GM23338 (cell line): ENCODE measurements at regions not wholly inside any gene's neighbourhood (a gene's known extent, or its start where the extent isn't known, plus 50 kb on each side); places are given as distances from the start of the nearest gene placed in this dataset.
"Not testable (repeated sequence)": the region's sequence is repeated elsewhere in the genome, so short reads cannot be mapped to it uniquely, and the experiment has no call there.

Source experiments
- ATAC-seq: fragments of 200-7000 bp; cut with Tn5 transposase; 3 replicates; pipeline ENCODE4 v1.9.1; 2020
- DNase-seq: peaks from one replicate; pipeline ENCODE4 v3.0.0-alpha.2; 2015; ENCODE audit warnings: low spot score
- H2AFZ ChIP-seq: fragments of 200-600 bp; sonication (generic); 2 replicates; pipeline ENCODE4 v1.8.0; 2016; ENCODE audit warnings: antibody characterized with exemption, mild to moderate bottlenecking, moderate library complexity
- H3F3A ChIP-seq: fragments of 200-600 bp; sonication (generic); replicated peaks from 2 replicates; pipeline ENCODE4 v1.8.0; 2017; ENCODE audit warnings: antibody characterized with exemption, mixed run types, low read depth
- H3K27ac ChIP-seq: fragments of 200-600 bp; sonication (generic); 2 replicates; pipeline ENCODE4 v1.6.1; 2016; ENCODE audit warnings: low read depth
- H3K27me3 ChIP-seq: fragments of 200-600 bp; sonication (generic); 2 replicates; pipeline ENCODE4 v1.8.0; 2016; ENCODE audit warnings: mild to moderate bottlenecking, mixed run types, moderate library complexity; ENCODE audit not compliant: insufficient read depth
- H3K36me3 ChIP-seq: fragments of 200-600 bp; sonication (generic); 2 replicates; pipeline ENCODE4 v1.8.0; 2016; ENCODE audit warnings: mild to moderate bottlenecking; ENCODE audit not compliant: insufficient read depth
- H3K4me1 ChIP-seq: fragments of 200-600 bp; sonication (generic); 2 replicates; pipeline ENCODE4 v1.8.0; 2016; ENCODE audit warnings: mild to moderate bottlenecking, moderate library complexity; ENCODE audit not compliant: insufficient read depth
- H3K4me2 ChIP-seq: fragments of 200-600 bp; sonication (generic); 2 replicates; pipeline ENCODE4 v1.7.1; 2017; ENCODE audit warnings: mixed run types
- H3K4me3 ChIP-seq: fragments of 200-600 bp; sonication (generic); 2 replicates; pipeline ENCODE4 v1.6.1; 2016; ENCODE audit warnings: mixed run types
- H3K79me2 ChIP-seq: fragments of 200-600 bp; sonication (generic); replicated peaks from 2 replicates; pipeline ENCODE4 v1.8.0; 2017; ENCODE audit warnings: mild to moderate bottlenecking; ENCODE audit not compliant: insufficient read depth
- H3K9me2 ChIP-seq: fragments of 200-600 bp; sonication (generic); 2 replicates; pipeline ENCODE4 v1.8.0; 2017; ENCODE audit not compliant: insufficient read depth
- H4K20me1 ChIP-seq: fragments of 200-600 bp; sonication (generic); replicated peaks from 2 replicates; pipeline ENCODE4 v1.8.0; 2017; ENCODE audit warnings: mild to moderate bottlenecking; ENCODE audit not compliant: insufficient read depth
- H3K27ac Mint-ChIP-seq: 2 replicates; pipeline ENCODE4 v1.8.0; 2020; ENCODE audit warnings: inconsistent platforms, mild to moderate bottlenecking, moderate library complexity, mixed read lengths
- H3K27me3 Mint-ChIP-seq: 3 replicates; pipeline ENCODE4 v1.8.0; 2022; ENCODE audit warnings: low read depth, mild to moderate bottlenecking, moderate library complexity, mixed read lengths, inconsistent platforms; ENCODE audit not compliant: insufficient read depth, poor library complexity
- H3K36me3 Mint-ChIP-seq: 3 replicates; pipeline ENCODE4 v1.8.0; 2021; ENCODE audit warnings: low read depth, mild to moderate bottlenecking, inconsistent platforms, moderate library complexity, mixed read lengths
- H3K4me1 Mint-ChIP-seq: 3 replicates; pipeline ENCODE4 v1.8.0; 2020; ENCODE audit warnings: mild to moderate bottlenecking, inconsistent platforms, mixed read lengths
- H3K4me3 Mint-ChIP-seq: 3 replicates; pipeline ENCODE4 v1.8.0; 2021; ENCODE audit warnings: moderate library complexity, mild to moderate bottlenecking, inconsistent platforms, mixed read lengths
- H3K9me3 Mint-ChIP-seq: 3 replicates; pipeline ENCODE4 v1.8.0; 2020; ENCODE audit warnings: moderate library complexity, mild to moderate bottlenecking, inconsistent platforms, mixed read lengths
- CTCF ChIP-seq, 2 experiments: fragments of 200-600 bp in 1 of 2; sonication (generic) in 1 of 2; conservative IDR thresholded peaks; 2 replicates each; pipeline versions ENCODE4 v1.5.1 to v1.6.1; 2016 to 2017; ENCODE audit warnings: antibody characterized with exemption in 2 of 2, low read depth in 2 of 2, mild to moderate bottlenecking in 2 of 2, moderate library complexity in 1 of 2
- EZH2 ChIP-seq: fragments of 200-600 bp; sonication (generic); IDR thresholded peaks from one replicate; pipeline ENCODE4 v1.8.0; 2017; ENCODE audit warnings: antibody characterized with exemption, mild to moderate bottlenecking, low read depth; ENCODE audit not compliant: unreplicated experiment
- EZH2phosphoT487 ChIP-seq: fragments of 200-600 bp; sonication (generic); IDR thresholded peaks from one replicate; pipeline ENCODE4 v1.8.1; 2018; ENCODE audit warnings: antibody characterized with exemption; ENCODE audit not compliant: unreplicated experiment
- JUNB ChIP-seq: IDR thresholded peaks from one replicate; pipeline ENCODE4 v1.6.1; 2016; ENCODE audit warnings: antibody characterized with exemption; ENCODE audit not compliant: unreplicated experiment
- NANOG ChIP-seq: IDR thresholded peaks from 2 replicates; pipeline ENCODE4 v1.6.1; 2016; ENCODE audit warnings: antibody characterized with exemption, borderline replicate concordance
- POLR2AphosphoS5 ChIP-seq: IDR thresholded peaks from 2 replicates; pipeline ENCODE4 v1.6.1; 2016; ENCODE audit warnings: antibody characterized with exemption, low read depth
- REST ChIP-seq: IDR thresholded peaks from one replicate; pipeline ENCODE4 v1.6.1; 2018; ENCODE audit warnings: antibody characterized with exemption; ENCODE audit not compliant: unreplicated experiment
- STAT1 ChIP-seq: IDR thresholded peaks from one replicate; pipeline ENCODE4 v1.6.1; 2016; ENCODE audit warnings: antibody characterized with exemption; ENCODE audit not compliant: unreplicated experiment
- ZNF114 ChIP-seq: fragments of 250-450 bp; sonication (Bioruptor Pico); IDR thresholded peaks from 2 replicates; pipeline ENCODE4 v1.5.0; 2020; ENCODE audit warnings: mild to moderate bottlenecking, moderate library complexity
- ZNF331 ChIP-seq: fragments of 250-450 bp; sonication (Bioruptor Pico); IDR thresholded peaks from 2 replicates; pipeline ENCODE4 v1.5.0; 2020; ENCODE audit warnings: low read depth, mild to moderate bottlenecking, moderate library complexity
- ZNF462 ChIP-seq: fragments of 250-450 bp; sonication (Bioruptor Pico); IDR thresholded peaks from 2 replicates; pipeline ENCODE4 v1.5.0; 2020; ENCODE audit warnings: mild to moderate bottlenecking, moderate library complexity

GRCh38 chr21:18567770-18568169 lies 164.2 kb upstream of the TMPRSS15 start:
- not testable (repeated sequence) for H3K79me2 ChIP-seq, H3K27ac Mint-ChIP-seq, H3K4me1 Mint-ChIP-seq, H3K9me2 ChIP-seq, H3K27me3 ChIP-seq, ATAC-seq, H3K36me3 Mint-ChIP-seq, H3K36me3 ChIP-seq, H3K4me3 ChIP-seq, H3K4me1 ChIP-seq, H3K27ac ChIP-seq, H3K9me3 Mint-ChIP-seq, H3F3A ChIP-seq, H3K4me3 Mint-ChIP-seq, H3K4me2 ChIP-seq, H4K20me1 ChIP-seq, H3K27me3 Mint-ChIP-seq, H2AFZ ChIP-seq
- peak; percentile 53 to 60 for TF ChIP-seq CTCF (conservative IDR thresholded peaks at IDR 0.05; ENCODE audit: low read depth in 2 of 2)
- DNase-seq = peak; percentile 16

- Mint-ChIP-seq H3K4me3 (no peak overlapping the region), H3K4me1 (peaks cover 15% of the 10 kb centered on the region), H3K27ac (no peak overlapping the region), H3K36me3 (no peaks in the 10 kb centered on the region), H3K27me3 (no peaks in the 10 kb centered on the region), H3K9me3 (no peaks in the 10 kb centered on the region; the same call in 2 of the 3 replicates)
- H3K36me3 ChIP-seq = no peaks in the 10 kb centered on the region
- H2AFZ ChIP-seq = no peak overlapping the region
- no peaks in the 10 kb centered on the region for H4K20me1 ChIP-seq
- no peaks in the 10 kb centered on the region for H3F3A ChIP-seq
- ATAC-seq (no peak), DNase-seq (no peak)
- H3K4me1 ChIP-seq = no peaks in the 10 kb centered on the region
- no peak overlapping the region for H3K4me3 ChIP-seq
- no peaks in the 10 kb centered on the region for H3K27me3 ChIP-seq
- H3K27ac ChIP-seq = no peak overlapping the region
- H3K4me2 ChIP-seq = no peak overlapping the region
- H3K9me2 ChIP-seq = peaks cover 14% of the 10 kb centered on the region; the same call in 1 of the 2 replicates
- H3K79me2 ChIP-seq = no peaks in the 10 kb centered on the region
- TF ChIP-seq NANOG (no peak), EZH2phosphoT487 (no peak), ZNF331 (CRISPR knock-in tag) (no peak), REST (no peak), POLR2AphosphoS5 (no peak), ZNF462 (CRISPR knock-in tag) (no peak), JUNB (no peak), STAT1 (no peak), ZNF114 (CRISPR knock-in tag) (no peak), EZH2 (no peak)
Observed at GRCh38 chr21:18588001-18588662, 184.5 kb upstream of the TMPRSS15 start.
